AG04450 (cell line): ENCODE measurements at regions not wholly inside any gene's neighbourhood (a gene's known extent, or its start where the extent isn't known, plus 50 kb on each side); places are given as distances from the start of the nearest gene placed in this dataset.

Experiments used
- CTCF ChIA-PET: fragments of 300-600, 350-600 bp; formaldehyde crosslinking; extraction: SDS; loops from one replicate; lab custom pipeline; 2022; ENCODE audit warnings: antibody characterized with exemption, inconsistent platforms; lab: Charles Lee
- POLR2A ChIA-PET: fragments of 350-600 bp; formaldehyde crosslinking; extraction: SDS; loops from one replicate; lab custom pipeline; 2021; ENCODE audit warnings: antibody characterized with exemption, inconsistent platforms; lab: Yijun Ruan, JAX
- DNase-seq: peaks from one replicate; pipeline ENCODE4 v3.0.0-alpha.2; 2011; ENCODE audit warnings: low read depth, low spot score
- H3K27ac ChIP-seq: one replicate; pipeline ENCODE4 v1.5.1; 2012; ENCODE audit warnings: low read depth, low read length, control low read depth
- H3K27me3 ChIP-seq: one replicate; pipeline ENCODE4 v1.6.0; 2012; ENCODE audit warnings: low read length; ENCODE audit not compliant: control insufficient read depth, insufficient read depth
- H3K4me3 ChIP-seq: 2 replicates; pipeline ENCODE4 v1.5.1; 2011; ENCODE audit warnings: mild to moderate bottlenecking, low read depth, low read length, control low read depth
- H3K9me3 ChIP-seq: 2 replicates; pipeline ENCODE4 v1.5.1; 2012; ENCODE audit warnings: low read length; ENCODE audit not compliant: control insufficient read depth, insufficient read depth
- TF ChIP-seq, protein P1 (sequence below): IDR thresholded peaks from 2 replicates; pipeline ENCODE4 v1.5.1; 2011; ENCODE audit warnings: low read depth, low read length, control low read depth, inconsistent platforms

DNA sequence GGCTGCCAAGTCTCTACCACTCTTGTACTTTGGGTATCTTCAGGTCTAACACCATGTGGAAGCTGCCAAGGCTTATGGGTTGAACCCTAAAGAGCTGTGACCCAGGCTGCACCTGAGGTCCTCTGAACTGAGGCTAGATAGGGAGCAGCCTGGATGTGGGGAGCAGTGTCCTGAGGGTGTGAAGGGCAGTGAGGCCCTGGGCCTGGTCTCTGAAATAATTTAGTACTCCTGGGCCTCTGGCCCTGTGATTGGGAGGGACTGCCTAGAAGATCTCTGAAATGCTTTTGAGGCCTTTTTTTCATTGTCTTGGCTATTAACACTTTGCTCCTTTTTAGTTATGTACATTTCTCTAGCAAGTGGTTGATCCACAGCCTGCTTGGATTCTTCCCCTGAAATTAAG, 847.2 kb upstream of the B3GALT2 start:
- TF ChIP-seq, protein P1, sequence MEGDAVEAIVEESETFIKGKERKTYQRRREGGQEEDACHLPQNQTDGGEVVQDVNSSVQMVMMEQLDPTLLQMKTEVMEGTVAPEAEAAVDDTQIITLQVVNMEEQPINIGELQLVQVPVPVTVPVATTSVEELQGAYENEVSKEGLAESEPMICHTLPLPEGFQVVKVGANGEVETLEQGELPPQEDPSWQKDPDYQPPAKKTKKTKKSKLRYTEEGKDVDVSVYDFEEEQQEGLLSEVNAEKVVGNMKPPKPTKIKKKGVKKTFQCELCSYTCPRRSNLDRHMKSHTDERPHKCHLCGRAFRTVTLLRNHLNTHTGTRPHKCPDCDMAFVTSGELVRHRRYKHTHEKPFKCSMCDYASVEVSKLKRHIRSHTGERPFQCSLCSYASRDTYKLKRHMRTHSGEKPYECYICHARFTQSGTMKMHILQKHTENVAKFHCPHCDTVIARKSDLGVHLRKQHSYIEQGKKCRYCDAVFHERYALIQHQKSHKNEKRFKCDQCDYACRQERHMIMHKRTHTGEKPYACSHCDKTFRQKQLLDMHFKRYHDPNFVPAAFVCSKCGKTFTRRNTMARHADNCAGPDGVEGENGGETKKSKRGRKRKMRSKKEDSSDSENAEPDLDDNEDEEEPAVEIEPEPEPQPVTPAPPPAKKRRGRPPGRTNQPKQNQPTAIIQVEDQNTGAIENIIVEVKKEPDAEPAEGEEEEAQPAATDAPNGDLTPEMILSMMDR, result no peak
- Histone ChIP-seq H3K4me3 (no peak overlapping the region), H3K27ac (no peak overlapping the region), H3K9me3 (peaks cover 8% of the 10 kb centered on the region), H3K27me3 (no peaks in the 10 kb centered on the region)
- ChIA-PET POLR2A (no interaction called here), CTCF (no interaction called here)
- no peak for DNase-seq

DNA sequence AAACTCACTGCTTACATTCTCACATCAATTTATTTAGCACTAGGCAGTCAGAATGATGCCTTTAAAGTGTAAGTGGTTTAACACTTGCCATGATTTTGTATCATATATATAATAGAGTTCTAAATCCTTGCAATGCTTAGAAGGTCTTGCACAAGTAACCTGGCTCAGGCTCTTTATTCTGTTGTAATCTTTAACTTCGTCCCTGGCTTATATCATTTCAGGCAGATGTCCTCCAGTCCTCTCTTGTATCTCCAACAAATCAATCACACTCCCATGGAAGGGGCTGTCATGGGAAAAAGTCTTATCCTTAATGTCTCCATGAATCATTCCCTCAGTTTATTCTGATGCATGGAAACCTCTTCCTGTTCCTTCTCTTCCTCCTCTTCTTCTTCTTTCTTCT, 841.6 kb upstream of the B3GALT2 start:
- TF ChIP-seq, protein P1, result no peak
- H3K9me3 ChIP-seq, result no peaks in the 10 kb centered on the region; the same call in 1 of the 2 replicates
- no peaks in the 10 kb centered on the region for H3K27me3 ChIP-seq
- no peak overlapping the region for H3K27ac ChIP-seq
- no peak for DNase-seq
- no peak overlapping the region for H3K4me3 ChIP-seq
- CTCF ChIA-PET, result no interaction called here
- POLR2A ChIA-PET, result no interaction called here

DNA sequence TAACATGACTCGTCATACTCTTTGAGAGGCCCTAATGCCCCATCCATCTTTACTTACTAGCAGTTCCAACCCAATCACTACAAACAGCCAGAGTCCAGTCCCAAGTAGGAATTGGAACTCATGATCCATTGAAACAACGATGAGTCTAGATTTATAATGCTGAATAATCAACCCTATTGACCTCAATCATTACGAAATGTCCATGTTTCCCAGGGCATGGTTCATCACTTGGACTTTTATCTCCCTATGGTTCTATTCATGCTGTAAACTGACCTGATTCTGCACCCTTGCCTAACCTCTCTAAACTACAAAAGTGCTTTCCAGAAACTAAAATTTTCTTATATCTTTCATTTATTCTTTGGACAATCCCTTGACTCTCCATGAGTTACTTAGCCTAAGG, 840.0 kb upstream of the B3GALT2 start:
- ChIA-PET POLR2A (no interaction called here), CTCF (no interaction called here)
- Histone ChIP-seq H3K4me3 (no peak overlapping the region), H3K27ac (no peak overlapping the region), H3K9me3 (no peaks in the 10 kb centered on the region), H3K27me3 (no peaks in the 10 kb centered on the region)
- DNase-seq, result no peak
- TF ChIP-seq, protein P1, result no peak

DNA sequence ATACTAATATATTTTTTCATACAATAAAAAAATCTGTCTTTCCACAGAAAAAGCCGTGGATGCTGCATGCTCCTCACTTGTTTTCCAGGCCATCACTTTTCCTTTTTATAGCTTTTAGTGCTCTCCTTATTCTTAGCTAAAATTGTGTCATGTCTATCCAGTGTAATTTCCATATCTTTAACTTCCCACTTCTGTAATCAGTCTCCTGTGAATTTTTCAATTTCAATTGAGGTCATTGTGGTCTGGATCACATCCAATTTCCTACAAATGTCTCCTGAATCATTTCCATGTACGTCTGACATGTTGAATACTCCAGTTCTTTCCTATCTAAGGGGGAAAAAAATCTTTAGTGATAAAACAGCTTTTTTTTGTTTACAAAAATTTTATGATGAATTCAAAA, 838.2 kb upstream of the B3GALT2 start:
- DNase-seq, result no peak
- no peaks in the 10 kb centered on the region for H3K27me3 ChIP-seq
- H3K9me3 ChIP-seq, result no peaks in the 10 kb centered on the region
- no peak overlapping the region for H3K27ac ChIP-seq
- CTCF ChIA-PET, result interaction anchor here (1.0 kb wide), 1 partner anchor 11 kb away, joined by 3 read pairs; no protein-coding TSS in a partner anchor
- no peak overlapping the region for H3K4me3 ChIP-seq
- POLR2A ChIA-PET, result no interaction called here
- TF ChIP-seq, protein P1, result no peak

DNA sequence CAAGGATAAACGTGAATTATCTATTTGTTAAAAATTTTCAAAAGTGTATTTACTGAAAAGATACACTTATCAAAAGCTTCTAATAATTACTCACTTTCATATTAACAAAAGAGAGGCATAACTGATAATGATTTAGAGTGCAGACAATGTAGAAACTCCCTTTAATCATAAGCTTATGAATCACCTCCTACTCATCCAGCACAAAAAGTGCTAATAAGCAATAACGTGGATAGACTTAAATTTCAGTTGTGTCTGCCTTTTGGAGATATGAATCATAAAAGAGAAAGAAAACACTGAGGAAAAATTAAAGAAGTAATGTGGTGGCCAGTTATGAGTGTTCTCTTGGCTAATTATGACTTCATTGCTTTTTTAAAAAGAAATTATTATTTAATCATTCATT, 827.6 kb upstream of the B3GALT2 start:
- ChIA-PET POLR2A (no interaction called here), CTCF (interaction anchor here (1.2 kb wide), 1 partner anchor 10 kb away, joined by 3 read pairs; no protein-coding TSS in a partner anchor)
- Histone ChIP-seq H3K9me3 (no peaks in the 10 kb centered on the region), H3K4me3 (no peak overlapping the region), H3K27ac (no peak overlapping the region), H3K27me3 (no peaks in the 10 kb centered on the region)
- TF ChIP-seq, protein P1, result no peak
- DNase-seq, result no peak
